HEK293 (cell line): ENCODE measurements at regions not wholly inside any gene's neighbourhood (a gene's known extent, or its start where the extent isn't known, plus 50 kb on each side); places are given as distances from the start of the nearest gene placed in this dataset.

Source experiments
- CTCF ChIA-PET: fragments of 350-600 bp; formaldehyde crosslinking; extraction: SDS; loops from one replicate; lab custom pipeline; 2021; ENCODE audit warnings: antibody characterized with exemption; lab: Yijun Ruan, JAX
- POLR2A ChIA-PET: fragments of 300-600 bp; formaldehyde crosslinking; extraction: SDS; loops from one replicate; lab custom pipeline; 2020; ENCODE audit warnings: antibody characterized with exemption, inconsistent platforms; lab: Yijun Ruan, JAX
- H3K27ac ChIP-seq: fragments of 200-500 bp; sonication (Bioruptor generic); 2 replicates; pipeline ENCODE4 v1.5.1; 2014; ENCODE audit warnings: low read depth, low read length, control low read depth, inconsistent platforms; ENCODE audit errors: extremely low read depth
- H3K36me3 ChIP-seq, 2 experiments: fragments of 200-500 bp in 1 of 2; sonication (Bioruptor generic) in 1 of 2; 1 replicate in 1 of 2; 2 replicates in 1 of 2; pipeline ENCODE4 v1.5.1; 2014 to 2017; ENCODE audit warnings: inconsistent platforms in 2 of 2, low read length in 2 of 2; ENCODE audit not compliant: control insufficient read depth in 2 of 2, insufficient read depth in 1 of 2
- H3K4me1 ChIP-seq: fragments of 200-500 bp; sonication (Bioruptor generic); 2 replicates; pipeline ENCODE4 v1.5.1; 2014; ENCODE audit warnings: mild to moderate bottlenecking, low read length, inconsistent platforms; ENCODE audit not compliant: control insufficient read depth, insufficient read depth
- H3K4me3 ChIP-seq: 2 replicates; pipeline ENCODE4 v1.5.1; 2011; ENCODE audit warnings: low read depth, mild to moderate bottlenecking, control low read depth, low read length, moderate library complexity
- H3K9me3 ChIP-seq: fragments of 200-500 bp; sonication (Bioruptor generic); 2 replicates; pipeline ENCODE4 v1.5.1; 2014; ENCODE audit warnings: low read depth, low read length, inconsistent platforms; ENCODE audit not compliant: control insufficient read depth, insufficient read depth
- ELK4 ChIP-seq: IDR thresholded peaks from 2 replicates; pipeline ENCODE4 v1.6.1; 2011; ENCODE audit warnings: mild to moderate bottlenecking, low read depth, low read length, borderline replicate concordance
- GLIS1 ChIP-seq: fragments of 450-650 bp; formaldehyde crosslinking; IDR thresholded peaks from 2 replicates; pipeline ENCODE4 v1.5.1; 2016; ENCODE audit warnings: missing biosample characterization, missing genetic modification characterization
- HOXC10 ChIP-seq: sonication (generic); formaldehyde crosslinking; IDR thresholded peaks from 2 replicates; pipeline ENCODE4 v1.8.1; 2023; ENCODE audit warnings: mild to moderate bottlenecking, missing genetic modification reagents
- MEIS1 ChIP-seq: sonication (generic); formaldehyde crosslinking; IDR thresholded peaks from 2 replicates; pipeline ENCODE4 v1.8.1; 2022; ENCODE audit warnings: missing genetic modification reagents, mild to moderate bottlenecking, borderline replicate concordance
- OVOL3 ChIP-seq: fragments of 450-650 bp; formaldehyde crosslinking; IDR thresholded peaks from 2 replicates; pipeline ENCODE4 v1.5.1; 2016; ENCODE audit warnings: missing biosample characterization, missing genetic modification characterization
- PRDM4 ChIP-seq: fragments of 450-650 bp; formaldehyde crosslinking; IDR thresholded peaks from 2 replicates; pipeline ENCODE4 v1.5.1; 2017; ENCODE audit warnings: missing biosample characterization, missing genetic modification characterization
- ZFP3 ChIP-seq: fragments of 450-650 bp; formaldehyde crosslinking; IDR thresholded peaks from 2 replicates; pipeline ENCODE4 v1.5.1; 2016; ENCODE audit warnings: low read depth, missing biosample characterization, missing genetic modification characterization
- ZNF114 ChIP-seq: fragments of 450-650 bp; formaldehyde crosslinking; IDR thresholded peaks from 2 replicates; pipeline ENCODE4 v1.5.0; 2017; ENCODE audit warnings: missing biosample characterization, missing genetic modification characterization
- ZNF174 ChIP-seq: fragments of 450-650 bp; formaldehyde crosslinking; IDR thresholded peaks from 2 replicates; pipeline ENCODE4 v1.5.0; 2017; ENCODE audit warnings: missing biosample characterization, mild to moderate bottlenecking, missing genetic modification characterization
- ZNF211 ChIP-seq: fragments of 450-650 bp; formaldehyde crosslinking; IDR thresholded peaks from 2 replicates; pipeline ENCODE4 v1.5.1; 2016; ENCODE audit warnings: low read depth, missing biosample characterization, missing genetic modification characterization
- ZNF280D ChIP-seq: fragments of 450-650 bp; formaldehyde crosslinking; IDR thresholded peaks from 2 replicates; pipeline ENCODE4 v1.5.1; 2016; ENCODE audit warnings: missing biosample characterization, missing genetic modification characterization
- ZNF366 ChIP-seq: fragments of 450-650 bp; formaldehyde crosslinking; conservative IDR thresholded peaks from 2 replicates; pipeline ENCODE4 v1.5.1; 2016; ENCODE audit warnings: missing biosample characterization, missing genetic modification characterization
- ZNF488 ChIP-seq: fragments of 450-650 bp; formaldehyde crosslinking; IDR thresholded peaks from 2 replicates; pipeline ENCODE4 v1.5.1; 2016; ENCODE audit warnings: missing biosample characterization, missing genetic modification characterization
- ZNF658 ChIP-seq: fragments of 450-650 bp; formaldehyde crosslinking; IDR thresholded peaks from 2 replicates; pipeline ENCODE4; 2016; ENCODE audit warnings: missing biosample characterization, missing genetic modification characterization

- Histone ChIP-seq H3K4me3 (no peak overlapping the region), H3K27ac (no peak overlapping the region), H3K4me1 (no peaks in the 10 kb centered on the region), H3K9me3 (no peaks in the 10 kb centered on the region)
- CTCF ChIA-PET, result no interaction called here
- POLR2A ChIA-PET, result no interaction called here
- TF ChIP-seq ELK4, result no peak
- TF ChIP-seq ZNF658 (tag by site-specific recombination), result no peak
- no peak for TF ChIP-seq OVOL3 (tag by site-specific recombination)
- TF ChIP-seq ZNF114 (tag by site-specific recombination), result no peak
- no peak for TF ChIP-seq ZNF488 (tag by site-specific recombination)
- TF ChIP-seq HOXC10 (CRISPR knock-in tag), result no peak
- no peak for TF ChIP-seq ZNF174 (tag by site-specific recombination)
- no peak for TF ChIP-seq ZNF366 (tag by site-specific recombination)
- TF ChIP-seq ZFP3 (tag by site-specific recombination), result no peak
- TF ChIP-seq GLIS1 (tag by site-specific recombination), result no peak
- TF ChIP-seq, all 188 proteins: peak for 0
- no peaks in the 10 kb centered on the region for H3K36me3 ChIP-seq
These were observed 212.3 kb downstream of the MATN1 start for GRCh38 chr1:30511106-30511505.

- Histone ChIP-seq H3K9me3 (no peaks in the 10 kb centered on the region), H3K4me3 (no peak overlapping the region), H3K27ac (no peak overlapping the region), H3K36me3 (no peaks in the 10 kb centered on the region), H3K4me1 (no peaks in the 10 kb centered on the region)
- ChIA-PET POLR2A (no interaction called here), CTCF (interaction anchor here (1.0 kb wide), 1 partner anchor 14 kb away, joined by 3 read pairs; no protein-coding TSS in a partner anchor)
- TF ChIP-seq ZNF211 (tag by site-specific recombination) (no peak), PRDM4 (tag by site-specific recombination) (no peak), ZNF280D (tag by site-specific recombination) (0 out of 2 replicates have a peak, but pooled peaks have one; percentile 24)
These were observed 213.7 kb downstream of the MATN1 start for GRCh38 chr1:30509670-30510069.

- Histone ChIP-seq H3K27ac (no peak overlapping the region), H3K4me3 (no peak overlapping the region), H3K4me1 (no peaks in the 10 kb centered on the region), H3K36me3 (no peaks in the 10 kb centered on the region), H3K9me3 (no peaks in the 10 kb centered on the region)
- ChIA-PET CTCF (no interaction called here), POLR2A (no interaction called here)
- TF ChIP-seq MEIS1 (CRISPR knock-in tag) (no peak), PRDM4 (tag by site-specific recombination) (no peak)
These were observed 214.8 kb downstream of the MATN1 start for GRCh38 chr1:30508611-30509010.
